Liver (tissue), 7 donors: ENCODE measurements at regions not wholly inside any gene's neighbourhood (a gene's known extent, or its start where the extent isn't known, plus 50 kb on each side); places are given as distances from the start of the nearest gene placed in this dataset.

Source experiments
- DNase-seq: peaks from one replicate; pipeline ENCODE4 v3.0.0-alpha.2; 2017; ENCODE audit warnings: low spot score
- H3K27ac ChIP-seq, 2 donors: one replicate each; pipeline ENCODE4 v1.7.0; 2013; ENCODE audit warnings: inconsistent platforms in 2 of 2, low read length in 2 of 2, control low read depth in 1 of 2, low read depth in 1 of 2, mild to moderate bottlenecking in 1 of 2
- H3K27me3 ChIP-seq, 4 donors: one replicate each; pipeline versions ENCODE4 v1.6.1 to v1.7.0; 2013; ENCODE audit warnings: low read length in 3 of 4, inconsistent platforms in 1 of 4, mild to moderate bottlenecking in 1 of 4, moderate library complexity in 1 of 4; ENCODE audit not compliant: control insufficient read depth in 4 of 4, insufficient read depth in 4 of 4
- H3K36me3 ChIP-seq, 4 donors: one replicate each; pipeline versions ENCODE4 v1.6.1 to v1.7.0; 2013; ENCODE audit warnings: low read length in 3 of 4, mild to moderate bottlenecking in 3 of 4, low read depth in 1 of 4, moderate library complexity in 1 of 4; ENCODE audit not compliant: control insufficient read depth in 4 of 4, insufficient read depth in 3 of 4
- H3K4me1 ChIP-seq, 4 donors: one replicate each; pipeline versions ENCODE4 v1.6.1 to v1.7.0; 2013; ENCODE audit warnings: low read length in 3 of 4, mild to moderate bottlenecking in 3 of 4, moderate library complexity in 1 of 4; ENCODE audit not compliant: control insufficient read depth in 4 of 4, insufficient read depth in 4 of 4
- H3K4me3 ChIP-seq, 3 donors: one replicate each; pipeline versions ENCODE4 v1.6.1 to v1.7.0; 2013; ENCODE audit warnings: low read length in 3 of 3, control low read depth in 1 of 3, low read depth in 1 of 3, mild to moderate bottlenecking in 1 of 3
- H3K9ac ChIP-seq, 2 donors: one replicate each; pipeline ENCODE4 v1.7.0; 2013; ENCODE audit warnings: low read length in 2 of 2, mild to moderate bottlenecking in 2 of 2, moderate library complexity in 2 of 2, control low read depth in 1 of 2, low read depth in 1 of 2
- H3K9me3 ChIP-seq, 4 donors: one replicate each; pipeline versions ENCODE4 v1.6.1 to v1.7.0; 2013; ENCODE audit warnings: low read length in 3 of 4; ENCODE audit not compliant: control insufficient read depth in 4 of 4
- ATF3 ChIP-seq: IDR thresholded peaks from 2 replicates; pipeline ENCODE4 v1.6.1; 2016; ENCODE audit warnings: antibody characterized with exemption
- EGR1 ChIP-seq, 2 donors: IDR thresholded peaks; 2 replicates each; pipeline ENCODE4 v1.6.1; 2016 to 2018; ENCODE audit warnings: antibody characterized with exemption in 2 of 2, low read depth in 2 of 2
- FOXA1 ChIP-seq: IDR thresholded peaks from 2 replicates; pipeline ENCODE4 v1.6.1; 2016; ENCODE audit warnings: antibody characterized with exemption
- GABPA ChIP-seq, 2 donors: IDR thresholded peaks in 1 of 2; conservative IDR thresholded peaks in 1 of 2; 2 replicates each; pipeline ENCODE4 v1.6.1; 2016; ENCODE audit warnings: antibody characterized with exemption in 2 of 2, mild to moderate bottlenecking in 1 of 2, moderate library complexity in 1 of 2
- HNF4A ChIP-seq, 2 donors: conservative IDR thresholded peaks; 2 replicates each; pipeline ENCODE4 v1.6.1; 2016; ENCODE audit warnings: antibody characterized with exemption in 2 of 2, mild to moderate bottlenecking in 2 of 2
- HNF4G ChIP-seq: IDR thresholded peaks from 2 replicates; pipeline ENCODE4 v1.6.1; 2016; ENCODE audit warnings: antibody characterized with exemption
- JUND ChIP-seq, 2 donors: IDR thresholded peaks; 2 replicates each; pipeline ENCODE4 v1.6.1; 2016; ENCODE audit warnings: antibody characterized with exemption in 2 of 2
- NR2F2 ChIP-seq: IDR thresholded peaks from 2 replicates; pipeline ENCODE4 v1.6.1; 2016; ENCODE audit warnings: antibody characterized with exemption
- RAD21 ChIP-seq, 2 donors: IDR thresholded peaks; 2 replicates each; pipeline ENCODE4 v1.6.1; 2016; ENCODE audit warnings: antibody characterized with exemption in 2 of 2, mild to moderate bottlenecking in 2 of 2
- REST ChIP-seq: IDR thresholded peaks from 2 replicates; pipeline ENCODE4 v1.6.1; 2016; ENCODE audit warnings: antibody characterized with exemption, mild to moderate bottlenecking
- RXRA ChIP-seq, 2 donors: IDR thresholded peaks; 2 replicates each; pipeline ENCODE4 v1.6.1; 2017 to 2018; ENCODE audit warnings: antibody characterized with exemption in 2 of 2, mild to moderate bottlenecking in 1 of 2
- SP1 ChIP-seq: IDR thresholded peaks from 2 replicates; pipeline ENCODE4 v1.6.1; 2018; ENCODE audit warnings: antibody characterized with exemption, mild to moderate bottlenecking
- ZBTB33 ChIP-seq: IDR thresholded peaks from 2 replicates; pipeline ENCODE4 v1.6.1; 2016; ENCODE audit warnings: antibody characterized with exemption
- WGBS: extraction: QIAGEN DNeasy Blood & Tissue Kit; methylation state at CpG from one replicate; pipeline ENCODE4 v1.1.7; 2013; 5-methylcytosine and 5-hydroxymethylcytosine counted together
- donor health status: healthy.
- donor health status: healthy.
- donor health status: healthy.
- donor health status: healthy.

GRCh38 chr4:10305816-10306215 is 151.4 kb downstream of the ZNF518B start (continued):
- TF ChIP-seq REST (no peak), HNF4G (no peak), JUND (IDR thresholded peaks at IDR 0.05) (no peak), SP1 (no peak), FOXA1 (no peak), RXRA (IDR thresholded peaks at IDR 0.05) (no peak)

- Histone ChIP-seq H3K9me3 (no peaks in the 10 kb centered on the region), H3K4me1 (no peaks in the 10 kb centered on the region), H3K27ac (no peak overlapping the region), H3K4me3 (no peak overlapping the region), H3K36me3 (no peaks in the 10 kb centered on the region), H3K9ac (no peak overlapping the region), H3K27me3 (no peaks in the 10 kb centered on the region)
- no peak for DNase-seq
- WGBS = 87% methylated on average over 4 of the region's 4 CpGs
- TF ChIP-seq HNF4G (no peak), ZBTB33 (no peak), ATF3 (no peak), HNF4A (conservative IDR thresholded peaks at IDR 0.05) (no peak), RAD21 (IDR thresholded peaks at IDR 0.05) (no peak), NR2F2 (no peak), SP1 (no peak)
Observed at GRCh38 chr4:10303291-10303690, 153.9 kb downstream of the ZNF518B start.

GRCh38 chr4:10302096-10302495 is 155.1 kb downstream of the ZNF518B start:
- Histone ChIP-seq H3K27ac (no peak overlapping the region), H3K9ac (no peak overlapping the region), H3K27me3 (no peaks in the 10 kb centered on the region), H3K36me3 (no peaks in the 10 kb centered on the region), H3K9me3 (no peaks in the 10 kb centered on the region), H3K4me1 (no peaks in the 10 kb centered on the region), H3K4me3 (no peak overlapping the region)
- 84% methylated on average over 2 of the region's 2 CpGs for WGBS
- TF ChIP-seq GABPA (IDR thresholded peaks at IDR 0.05 in 1 of 2, conservative IDR thresholded peaks at IDR 0.05 in 1 of 2) (no peak), REST (no peak), EGR1 (IDR thresholded peaks at IDR 0.05; ENCODE audit: low read depth in 2 of 2) (no peak), RAD21 (IDR thresholded peaks at IDR 0.05) (no peak)
- no peak for DNase-seq
